ENCODE measurements at regions not wholly inside any gene's neighbourhood (a gene's known extent, or its start where the extent isn't known, plus 50 kb on each side); places are given as distances from the start of the nearest gene placed in this dataset.

DNA sequence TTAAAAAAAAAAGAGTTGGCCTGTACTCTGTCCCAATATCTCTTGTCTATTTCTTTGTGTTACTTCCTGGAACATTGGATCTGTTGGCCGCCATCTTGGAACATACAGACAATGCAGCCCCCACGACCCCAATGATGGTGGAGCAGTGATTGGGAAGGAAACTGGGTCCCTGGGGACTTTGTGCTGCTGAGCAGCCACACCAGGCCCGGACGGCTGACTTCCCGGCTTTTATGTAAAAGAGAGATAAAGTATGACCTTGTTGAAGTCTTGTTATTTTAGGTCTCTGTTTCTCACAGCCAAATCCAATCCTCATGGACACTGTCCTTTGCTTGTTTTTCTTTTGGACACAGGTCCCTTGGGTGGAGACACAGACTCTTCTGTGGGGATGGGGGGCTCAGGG lies 204.5 kb downstream of the SALL1 start (continued):
- no peak for TF ChIP-seq IRF1 (CRISPR knock-in tag; IDR thresholded peaks at IDR 0.05)
- no peak for TF ChIP-seq NR2C2 (CRISPR knock-in tag; IDR thresholded peaks at IDR 0.05)
- TF ChIP-seq, protein P1, sequence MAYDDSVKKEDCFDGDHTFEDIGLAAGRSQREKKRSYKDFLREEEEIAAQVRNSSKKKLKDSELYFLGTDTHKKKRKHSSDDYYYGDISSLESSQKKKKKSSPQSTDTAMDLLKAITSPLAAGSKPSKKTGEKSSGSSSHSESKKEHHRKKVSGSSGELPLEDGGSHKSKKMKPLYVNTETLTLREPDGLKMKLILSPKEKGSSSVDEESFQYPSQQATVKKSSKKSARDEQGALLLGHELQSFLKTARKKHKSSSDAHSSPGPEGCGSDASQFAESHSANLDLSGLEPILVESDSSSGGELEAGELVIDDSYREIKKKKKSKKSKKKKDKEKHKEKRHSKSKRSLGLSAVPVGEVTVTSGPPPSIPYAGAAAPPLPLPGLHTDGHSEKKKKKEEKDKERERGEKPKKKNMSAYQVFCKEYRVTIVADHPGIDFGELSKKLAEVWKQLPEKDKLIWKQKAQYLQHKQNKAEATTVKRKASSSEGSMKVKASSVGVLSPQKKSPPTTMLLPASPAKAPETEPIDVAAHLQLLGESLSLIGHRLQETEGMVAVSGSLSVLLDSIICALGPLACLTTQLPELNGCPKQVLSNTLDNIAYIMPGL (CRISPR knock-in tag; IDR thresholded peaks at IDR 0.05): no peak
- no peak for TF ChIP-seq ZNF263 (CRISPR knock-in tag; IDR thresholded peaks at IDR 0.05; ENCODE audit: low read depth)
- no peak for TF ChIP-seq ZBTB43 (CRISPR knock-in tag; IDR thresholded peaks at IDR 0.05)
- no peak for TF ChIP-seq AFF4 (CRISPR knock-in tag; IDR thresholded peaks at IDR 0.05; ENCODE audit: borderline replicate concordance)

- ATAC-seq (no peak), DNase-seq (ENCODE audit: low spot score) (no peak)
- no peaks in the 10 kb centered on the region for H3K36me3 Mint-ChIP-seq
- no peaks in the 10 kb centered on the region for H3K9me3 Mint-ChIP-seq
- peaks cover 3% of the 10 kb centered on the region for H3K4me1 Mint-ChIP-seq
- POLR2A ChIA-PET: no interaction called here
- H3K4me3 Mint-ChIP-seq: no peak overlapping the region
- no peaks in the 10 kb centered on the region for H3K27me3 Mint-ChIP-seq (ENCODE audit: low read depth)
- H3K27ac Mint-ChIP-seq: no peak overlapping the region
- no peak for TF ChIP-seq ZNF281 (CRISPR knock-in tag; IDR thresholded peaks at IDR 0.05)
- CTCF ChIA-PET: no interaction called here
These were observed 204.2 kb downstream of the CYLD start for GRCh38 chr16:50946098-50946497.

DNA sequence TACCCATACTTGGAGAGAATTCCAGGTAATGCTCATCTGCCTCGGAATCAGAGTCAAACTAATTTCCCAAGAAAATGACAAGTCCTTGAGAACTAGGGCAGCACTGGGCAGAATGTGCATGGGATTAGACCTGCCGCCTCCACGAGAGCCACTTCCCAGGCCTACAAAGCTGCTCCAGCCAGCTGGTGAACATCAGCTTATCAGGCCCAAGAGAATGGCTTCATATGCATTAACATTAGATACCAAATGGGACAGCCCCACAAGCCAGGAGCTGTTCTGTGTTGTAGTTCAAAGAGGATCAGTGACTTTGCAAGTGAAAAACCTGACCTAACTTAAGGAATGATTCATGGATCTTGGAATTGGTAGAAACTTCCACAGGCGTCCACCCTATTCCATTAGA lies 203.3 kb downstream of the CYLD start:
- H3K27me3 Mint-ChIP-seq (ENCODE audit: low read depth): no peaks in the 10 kb centered on the region
- H3K4me1 Mint-ChIP-seq: peaks cover 3% of the 10 kb centered on the region
- POLR2A ChIA-PET: no interaction called here
- H3K4me3 Mint-ChIP-seq: no peak overlapping the region
- DNase-seq (ENCODE audit: low spot score) (no peak), ATAC-seq (no peak)
- TF ChIP-seq USF2 (CRISPR knock-in tag; IDR thresholded peaks at IDR 0.05) (no peak), PREB (CRISPR knock-in tag; IDR thresholded peaks at IDR 0.05; ENCODE audit: borderline replicate concordance) (no peak)
- no peaks in the 10 kb centered on the region for H3K9me3 Mint-ChIP-seq
- no peaks in the 10 kb centered on the region for H3K36me3 Mint-ChIP-seq
- CTCF ChIA-PET: no interaction called here
- H3K27ac Mint-ChIP-seq: no peak overlapping the region

Measured in WTC11 (cell line).